8988T (cell line): ENCODE measurements at regions not wholly inside any gene's neighbourhood (a gene's known extent, or its start where the extent isn't known, plus 50 kb on each side); places are given as distances from the start of the nearest gene placed in this dataset.
"Not testable (repeated sequence)": the region's sequence is repeated elsewhere in the genome, so short reads cannot be mapped to it uniquely, and the experiment has no call there.

ENCODE experiments used
- DNase-seq: peaks from one replicate; pipeline ENCODE4 v3.0.0; 2011

GRCh38 chr6:18527836-18528743 is 140.9 kb downstream of the RNF144B start:
- DNase-seq, result no peak

DNA sequence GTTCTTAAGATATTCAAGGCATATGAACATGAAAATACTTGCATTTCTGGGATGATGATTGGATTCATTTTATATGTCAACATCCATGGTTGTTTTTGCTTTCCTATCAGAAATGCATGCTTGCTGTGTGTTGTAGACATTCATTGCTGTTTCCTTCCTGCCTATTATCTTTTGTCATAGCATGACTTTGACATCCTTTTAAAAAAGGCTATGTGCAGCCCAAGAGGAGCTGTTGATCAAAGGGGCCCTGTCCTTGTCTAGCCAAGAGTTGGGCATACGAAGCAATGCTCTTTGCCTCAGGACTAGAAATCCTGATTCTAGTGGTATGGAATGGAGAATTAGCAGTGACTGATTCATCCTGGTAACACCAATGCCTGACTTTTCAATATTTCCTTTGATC is 143.1 kb downstream of the RNF144B start:
- no peak for DNase-seq

- no peak for DNase-seq
Observed at GRCh38 chr6:18532139-18532538, 145.0 kb downstream of the RNF144B start.

DNA sequence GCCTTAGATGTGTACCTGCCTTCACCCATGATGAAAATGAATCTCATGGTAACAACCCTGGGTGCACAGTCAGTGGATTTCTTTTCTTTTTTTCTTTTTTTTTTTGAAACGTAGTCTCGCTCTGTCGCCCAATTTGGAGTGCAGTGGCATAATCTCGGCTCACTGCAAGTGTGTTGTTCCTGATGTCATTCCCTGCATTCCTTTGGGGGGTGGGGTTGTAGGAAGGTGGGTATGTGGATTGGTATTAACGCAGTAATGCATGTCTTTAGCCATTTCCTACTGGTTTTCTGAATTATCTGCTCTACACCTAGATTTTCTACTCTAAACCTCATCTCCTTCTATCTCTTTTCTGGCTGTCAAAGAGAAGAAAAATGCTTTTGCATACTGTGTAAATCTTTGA is 146.6 kb downstream of the RNF144B start:
- no peak for DNase-seq

GRCh38 chr6:18536591-18537055 is 149.5 kb downstream of the RNF144B start:
- no peak for DNase-seq

GRCh38 chr6:18538315-18538714 is 151.2 kb downstream of the RNF144B start:
- no peak for DNase-seq

DNA sequence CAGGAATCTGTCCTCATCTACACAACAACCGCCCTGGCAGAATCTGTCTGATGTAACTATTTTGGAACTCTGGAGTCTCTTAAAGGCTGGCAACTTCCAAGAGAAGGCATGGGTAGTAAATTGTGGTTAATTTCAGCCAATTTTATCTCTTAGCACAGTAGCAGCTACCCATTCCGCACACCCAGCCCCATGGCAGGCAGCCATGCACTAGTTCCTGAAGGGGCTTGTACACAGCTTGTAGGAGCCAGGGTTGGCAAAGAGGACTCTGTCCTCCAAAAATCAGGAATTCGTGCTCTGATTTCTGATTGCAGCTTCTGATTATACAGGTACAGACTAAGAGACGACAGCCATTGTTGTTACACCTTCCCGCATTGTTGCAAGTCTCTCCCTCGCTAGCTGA is 155.9 kb downstream of the RNF144B start:
- DNase-seq, result no peak

DNA sequence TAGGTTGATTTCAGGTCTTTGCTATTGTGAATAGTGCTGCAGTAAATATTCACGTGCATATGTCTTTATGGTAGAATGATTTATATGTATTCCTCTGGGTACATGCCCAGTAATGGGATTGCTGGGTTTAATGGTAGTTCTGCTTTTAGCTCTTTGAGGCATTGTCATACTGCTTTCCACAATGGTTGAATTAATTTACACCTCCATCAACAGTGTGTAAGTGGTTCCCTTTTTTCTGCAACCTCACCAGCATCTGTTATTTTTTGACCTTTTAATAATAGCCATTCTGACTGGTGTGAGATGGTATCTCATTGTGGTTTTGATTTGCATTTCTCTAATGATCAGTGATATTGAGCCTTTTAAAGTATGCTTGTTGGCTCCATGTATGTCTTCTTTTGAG is 158.0 kb downstream of the RNF144B start:
- DNase-seq, result not testable (repeated sequence)

DNA sequence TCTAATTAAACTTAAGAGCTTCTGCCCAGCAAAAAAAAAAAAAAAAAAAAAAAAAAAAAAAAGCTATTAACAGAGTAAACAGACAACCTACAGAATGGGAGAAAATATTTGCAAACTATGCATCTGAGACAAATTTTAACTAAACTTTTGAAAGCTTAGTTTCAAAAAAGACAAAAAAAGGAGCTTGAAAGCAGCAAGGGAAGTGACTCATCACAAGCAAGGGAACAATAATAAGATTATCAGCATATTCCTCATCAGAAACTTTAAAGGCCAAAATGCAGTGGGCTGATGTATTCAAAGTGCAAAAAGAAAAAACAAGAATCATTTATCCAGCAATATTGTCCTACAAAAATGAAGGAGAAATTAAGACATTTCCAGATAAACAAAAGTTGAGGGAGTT is 158.6 kb downstream of the RNF144B start:
- DNase-seq, result no peak

DNA sequence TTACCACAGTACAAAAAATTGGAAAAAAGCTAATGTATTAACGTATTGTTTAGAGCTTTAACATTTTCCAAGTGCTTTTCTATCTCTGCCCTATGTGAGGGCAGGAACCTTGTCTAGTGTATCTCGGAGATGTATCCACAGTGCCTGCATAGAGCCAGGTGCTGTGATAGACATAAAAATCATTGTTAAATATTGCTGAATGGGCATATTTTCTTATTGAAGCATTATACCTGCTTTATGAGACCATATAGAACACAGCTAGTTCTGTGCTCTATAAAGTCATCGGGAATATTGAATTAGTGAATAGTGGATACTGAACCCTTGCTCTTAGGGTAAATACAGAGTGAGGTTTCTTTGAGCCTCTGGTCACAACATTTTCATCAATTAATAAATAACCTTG is 163.0 kb downstream of the RNF144B start:
- no peak for DNase-seq

GRCh38 chr6:18551228-18551627 is 164.1 kb downstream of the RNF144B start:
- DNase-seq, result no peak

GRCh38 chr6:18555750-18556149 is 168.6 kb downstream of the RNF144B start:
- no peak for DNase-seq

GRCh38 chr6:18561037-18561750 is 174.0 kb downstream of the RNF144B start:
- DNase-seq, result no peak

DNA sequence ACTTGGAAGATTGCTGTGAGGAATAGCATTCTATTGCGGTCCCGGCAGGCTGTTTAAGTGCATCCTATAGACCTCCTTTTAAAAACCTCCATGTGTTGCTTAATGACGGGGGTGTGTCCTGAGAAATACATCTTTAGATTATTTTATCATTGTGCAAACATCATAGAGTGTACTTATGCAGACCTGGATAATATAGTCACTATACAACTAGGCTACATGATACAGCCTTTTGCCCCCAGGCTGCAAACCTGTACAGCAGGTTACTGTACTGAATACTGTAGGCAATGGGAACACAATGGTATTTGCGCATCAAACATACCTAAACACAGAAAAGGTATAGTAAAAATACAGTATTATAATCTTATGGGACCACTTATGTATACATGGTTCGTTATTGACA is 175.6 kb downstream of the RNF144B start:
- no peak for DNase-seq

GRCh38 chr6:18564775-18565174 is 177.6 kb downstream of the RNF144B start:
- DNase-seq, result no peak

- DNase-seq, result no peak
Observed at GRCh38 chr6:18565231-18565630, 178.1 kb downstream of the RNF144B start.

DNA sequence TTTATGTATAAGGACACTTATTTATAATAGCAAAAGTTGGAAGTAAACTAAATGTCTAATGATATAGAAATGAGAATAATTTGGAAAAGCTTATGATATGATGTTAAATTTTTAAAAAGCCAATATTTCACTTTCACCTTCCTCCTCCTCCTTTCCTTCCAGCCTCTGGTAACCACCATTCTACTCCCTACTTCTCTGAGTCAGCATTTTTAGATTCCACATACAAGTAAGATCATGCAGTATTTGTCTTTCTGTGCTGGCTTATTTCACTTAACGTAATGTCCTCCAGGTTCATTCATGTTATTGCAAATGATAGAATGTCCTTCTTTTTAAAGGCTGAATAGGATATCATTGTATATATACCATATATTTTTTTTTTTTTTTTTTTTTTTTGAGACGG is 180.2 kb downstream of the RNF144B start:
- DNase-seq, result no peak

DNA sequence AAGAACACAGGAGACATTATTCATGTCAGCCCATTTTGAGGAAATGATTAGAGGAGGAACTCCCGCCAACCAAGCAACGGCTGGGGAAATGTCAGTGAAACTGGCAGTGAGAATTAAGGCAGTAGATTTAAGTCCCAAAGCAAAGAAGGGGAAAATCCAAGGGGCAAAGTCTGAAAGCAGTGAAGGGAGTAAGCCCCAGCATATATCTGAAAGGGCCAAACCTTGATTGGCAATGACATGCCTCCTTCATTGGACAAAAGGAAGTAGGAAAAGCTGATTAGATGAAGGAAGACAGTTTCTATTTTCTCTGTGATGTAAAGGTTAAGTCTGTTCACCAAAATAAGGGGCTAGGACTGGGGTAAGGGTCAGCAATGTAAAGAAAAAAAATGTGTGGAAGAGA is 190.3 kb downstream of the RNF144B start:
- no peak for DNase-seq

DNA sequence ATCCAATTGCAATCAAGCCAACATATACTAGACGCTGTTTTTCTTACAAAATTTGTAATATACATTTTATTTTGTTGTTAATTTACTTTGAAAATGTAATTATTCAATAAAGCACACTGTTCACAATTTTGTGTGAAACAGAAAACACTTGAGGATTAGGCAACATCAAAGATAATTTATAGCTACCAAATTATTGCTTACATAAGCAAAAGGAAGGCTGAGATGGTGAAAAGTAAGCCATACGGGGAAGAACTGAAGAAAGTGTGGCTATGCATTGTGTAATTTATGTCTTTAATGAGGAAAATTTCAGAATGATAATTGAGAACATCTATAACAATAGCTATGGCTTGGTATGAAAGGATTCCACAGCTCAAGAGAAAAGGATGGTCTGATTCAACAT is 192.0 kb downstream of the RNF144B start:
- no peak for DNase-seq

- DNase-seq, result no peak
Observed at GRCh38 chr6:18579869-18580268, 192.7 kb downstream of the RNF144B start.

GRCh38 chr6:18584372-18584771 is 197.2 kb downstream of the RNF144B start:
- DNase-seq, result no peak

- DNase-seq, result peak; percentile 13
Observed at GRCh38 chr6:18585032-18585573, 198.0 kb downstream of the RNF144B start.

DNA sequence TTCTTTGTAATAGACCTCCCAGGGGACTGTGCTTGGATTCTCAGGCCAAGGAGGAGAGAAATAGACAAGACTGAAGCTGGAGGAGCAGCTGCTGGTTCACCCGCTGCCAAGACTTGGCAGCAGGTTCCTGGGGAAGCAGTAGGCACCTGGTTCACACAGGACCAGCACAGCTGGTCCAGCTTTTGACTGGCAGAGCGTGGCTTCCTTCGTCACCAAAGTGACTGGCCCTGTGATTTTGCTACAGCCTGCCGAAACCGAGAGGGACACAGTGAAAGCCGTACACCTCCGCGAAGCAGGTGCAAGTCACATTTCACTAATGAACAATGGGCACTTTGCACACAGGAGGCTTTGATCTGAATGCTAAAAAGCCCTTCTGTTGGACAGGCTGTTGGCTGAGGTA is 199.0 kb downstream of the RNF144B start:
- DNase-seq, result no peak
